ENCODE measurements at regions not wholly inside any gene's neighbourhood (a gene's known extent, or its start where the extent isn't known, plus 50 kb on each side); places are given as distances from the start of the nearest gene placed in this dataset.

DNA sequence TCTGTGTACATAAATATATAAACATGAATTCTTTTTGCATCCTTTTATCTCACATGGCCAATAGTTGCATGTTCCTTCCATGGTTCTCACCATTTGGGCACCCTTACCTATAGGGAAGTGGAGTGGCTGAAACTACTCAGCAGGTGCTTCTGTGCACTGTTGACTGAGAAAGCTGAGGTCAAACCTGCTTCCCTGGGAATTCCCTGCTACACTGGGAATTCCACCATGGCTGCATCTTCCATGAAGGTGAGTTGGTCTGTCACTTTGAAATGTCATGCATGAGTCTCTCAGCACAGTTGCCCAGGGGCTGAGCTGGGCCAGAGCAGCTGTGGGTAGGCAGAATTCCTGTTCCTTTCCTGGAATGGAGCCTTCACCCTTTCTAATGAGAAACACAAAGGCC is 193.8 kb upstream of the PRSS16 start:
- no peak for DNase-seq

- DNase-seq = no peak
Observed at GRCh38 chr6:27056615-27057014, 190.9 kb upstream of the PRSS16 start.

DNA sequence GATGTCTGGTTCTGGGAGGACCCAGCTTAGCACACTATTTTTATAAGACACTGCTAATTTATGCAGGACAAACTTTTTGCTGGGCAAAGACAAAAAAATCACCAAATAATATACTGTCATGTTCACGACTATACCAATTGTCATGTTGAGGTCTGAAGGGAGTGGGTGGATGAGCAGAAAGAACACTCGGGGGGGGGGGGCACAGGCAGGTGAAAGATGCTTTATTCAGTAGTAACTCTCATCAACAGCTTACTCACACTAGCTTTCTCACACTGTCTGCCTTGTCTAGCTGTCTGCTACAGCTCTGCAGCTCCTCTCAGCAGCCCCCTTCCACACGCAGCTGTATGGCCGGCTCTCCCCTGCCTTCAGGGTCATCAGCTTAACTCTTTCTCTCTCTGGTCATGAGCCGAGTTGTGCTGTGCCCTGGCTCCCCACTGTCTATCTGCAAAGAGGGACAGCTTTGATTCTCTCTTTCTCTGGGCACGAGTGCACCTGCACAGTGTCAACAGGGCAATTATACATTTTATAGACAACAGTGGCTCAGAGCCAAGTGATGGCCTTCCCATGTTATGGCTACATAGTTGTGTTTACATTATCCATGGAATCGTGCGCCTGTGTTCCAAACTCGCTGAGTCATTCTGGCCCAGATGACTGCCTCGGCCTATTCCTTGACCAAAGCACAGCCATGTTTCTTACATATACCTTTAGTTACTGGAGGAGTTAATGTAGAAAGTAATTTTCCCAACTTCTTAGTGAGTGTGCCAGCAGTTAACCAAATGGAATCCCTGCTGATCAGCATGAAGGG is 187.7 kb upstream of the PRSS16 start:
- DNase-seq = no peak

GRCh38 chr6:27061235-27061993 is 186.1 kb upstream of the PRSS16 start:
- DNase-seq = no peak

GRCh38 chr6:27062755-27063154 is 184.7 kb upstream of the PRSS16 start:
- DNase-seq = no peak

DNA sequence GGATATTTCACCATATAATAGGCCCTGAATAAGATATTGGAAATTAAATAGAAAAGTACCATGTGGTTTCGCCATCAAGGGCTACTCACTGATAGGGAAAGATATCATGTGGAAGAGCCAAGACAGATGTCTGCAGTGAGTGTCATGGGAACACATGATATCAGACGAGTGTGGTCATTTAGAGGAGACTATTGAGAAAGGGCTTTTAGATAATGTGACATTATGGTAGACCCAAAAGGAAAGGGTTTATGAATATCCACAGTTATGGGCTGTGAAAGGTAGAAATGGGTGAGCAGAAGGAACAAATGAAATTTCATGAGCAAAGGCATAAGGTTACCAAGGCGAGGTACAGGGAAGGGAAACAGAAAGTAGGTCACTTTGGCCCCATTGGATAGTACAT is 182.3 kb upstream of the PRSS16 start:
- DNase-seq = no peak

GRCh38 chr6:27066381-27066780 is 181.1 kb upstream of the PRSS16 start:
- no peak for DNase-seq

GRCh38 chr6:27066802-27067201 is 180.7 kb upstream of the PRSS16 start:
- no peak for DNase-seq

DNA sequence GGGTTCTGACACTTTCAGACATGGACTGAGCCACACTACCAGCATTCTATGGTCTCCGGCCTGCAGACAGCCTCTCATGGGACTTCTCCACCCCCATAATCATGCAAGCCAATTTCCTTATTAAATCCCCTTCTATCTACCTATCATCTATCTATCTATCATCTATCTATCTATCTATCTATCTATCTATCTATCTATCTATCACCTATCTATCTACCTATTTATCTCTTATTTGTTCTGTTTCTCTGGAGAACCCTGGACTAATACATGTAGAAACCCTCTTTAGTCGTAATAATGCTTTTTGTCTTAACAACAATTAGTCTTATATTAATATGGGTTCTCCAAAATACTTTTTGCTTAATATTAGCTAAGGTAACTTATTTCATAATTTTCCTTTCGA is 174.1 kb upstream of the PRSS16 start:
- no peak for DNase-seq

- DNase-seq = no peak
Observed at GRCh38 chr6:27076116-27076515, 171.4 kb upstream of the PRSS16 start.

- peak; percentile 56 for DNase-seq
Observed at GRCh38 chr6:27078734-27079357, 168.7 kb upstream of the PRSS16 start.

- DNase-seq = no peak
Observed at GRCh38 chr6:27081188-27081587, 166.3 kb upstream of the PRSS16 start.

GRCh38 chr6:27081931-27082330 is 165.6 kb upstream of the PRSS16 start:
- DNase-seq = no peak

GRCh38 chr6:27088068-27088467 is 159.4 kb upstream of the PRSS16 start:
- no peak for DNase-seq

DNA sequence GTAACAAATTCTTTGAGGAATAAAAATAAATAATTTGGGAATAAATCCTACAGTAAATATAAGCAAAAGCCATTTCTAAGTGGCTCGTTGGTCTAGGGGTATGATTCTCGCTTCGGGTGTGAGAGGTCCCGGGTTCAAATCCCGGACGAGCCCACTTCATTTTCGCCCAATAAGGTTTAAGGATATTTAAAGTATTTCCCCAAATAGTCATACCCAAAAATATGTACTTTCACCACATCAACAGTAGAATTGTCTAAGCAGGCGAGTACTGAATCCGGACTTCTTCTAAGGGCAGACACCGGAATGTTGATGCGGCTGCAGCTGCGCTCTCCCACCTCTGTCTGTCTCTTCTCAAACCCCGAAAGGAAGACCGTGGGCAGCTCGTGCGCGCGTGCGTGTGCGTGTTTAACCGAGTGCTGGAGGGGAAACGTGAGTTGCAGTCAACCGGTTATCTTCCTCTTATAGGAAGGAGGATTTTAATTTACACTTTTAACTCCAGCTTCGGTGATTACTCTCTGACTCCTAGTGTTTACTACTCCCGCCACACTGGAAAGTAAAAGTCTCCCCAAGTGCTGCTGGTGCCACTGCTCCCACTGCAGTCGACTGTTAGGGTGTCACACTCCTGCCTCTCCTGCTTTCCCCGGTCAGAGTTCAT is 155.7 kb upstream of the PRSS16 start:
- DNase-seq = peak; percentile 74

DNA sequence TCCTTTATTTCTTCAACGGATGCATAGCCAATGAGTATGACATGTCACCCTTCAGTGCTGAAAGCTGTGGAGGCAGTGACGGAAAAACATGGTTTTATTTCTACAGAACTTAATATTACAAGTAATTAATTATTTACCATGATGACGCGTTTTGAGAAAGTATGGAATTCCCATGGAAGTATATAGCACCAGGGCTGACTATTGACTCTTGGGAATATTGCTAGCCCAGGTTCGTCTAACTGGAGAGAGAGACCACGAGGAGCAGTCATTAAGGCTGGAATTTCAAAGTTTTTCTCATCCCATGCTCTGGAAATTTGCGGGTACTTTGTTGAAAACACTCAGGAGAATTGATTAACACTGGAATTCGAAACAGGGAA is 155.2 kb upstream of the PRSS16 start:
- DNase-seq = no peak

DNA sequence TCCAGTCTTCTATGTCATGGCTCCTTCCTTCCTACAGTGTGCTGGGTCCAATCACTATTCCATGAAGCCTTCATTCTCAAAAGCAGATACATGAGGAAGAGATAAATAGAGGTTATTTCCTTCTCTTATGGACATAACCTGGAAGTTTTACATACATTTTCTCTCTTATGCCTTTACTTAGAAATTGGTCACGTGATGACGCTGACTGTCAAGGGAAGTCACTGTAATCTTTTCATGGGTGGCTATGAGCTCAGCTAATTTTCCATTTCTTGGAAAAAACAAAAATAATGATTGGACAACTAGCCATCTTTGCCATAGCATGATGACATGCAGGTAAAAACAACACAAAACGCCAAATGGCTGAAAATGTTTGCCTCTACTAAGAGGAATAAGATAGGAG is 151.6 kb upstream of the PRSS16 start:
- DNase-seq = no peak

GRCh38 chr6:27096834-27097511 is 150.5 kb upstream of the PRSS16 start:
- DNase-seq = peak; percentile 80

DNA sequence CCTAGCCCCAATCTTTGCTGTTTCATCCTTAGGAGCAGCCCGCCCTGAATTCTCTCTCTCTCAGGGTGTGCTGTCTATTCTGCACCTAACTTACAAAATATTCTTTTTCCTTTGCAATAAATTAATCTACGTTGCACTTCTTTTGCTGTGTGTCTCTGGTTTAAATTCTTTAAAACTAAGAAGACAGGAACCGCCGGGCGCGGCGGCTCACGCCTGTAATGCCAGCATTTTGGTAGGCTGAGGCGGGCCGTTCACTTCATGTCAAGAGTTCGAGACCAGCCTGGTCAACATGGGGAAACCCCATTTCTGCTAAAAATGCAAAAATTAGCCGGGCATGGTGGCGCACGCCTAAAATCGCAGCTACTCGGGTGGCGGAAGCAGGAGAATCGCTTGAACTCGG is 148.5 kb upstream of the PRSS16 start:
- no peak for DNase-seq

DNA sequence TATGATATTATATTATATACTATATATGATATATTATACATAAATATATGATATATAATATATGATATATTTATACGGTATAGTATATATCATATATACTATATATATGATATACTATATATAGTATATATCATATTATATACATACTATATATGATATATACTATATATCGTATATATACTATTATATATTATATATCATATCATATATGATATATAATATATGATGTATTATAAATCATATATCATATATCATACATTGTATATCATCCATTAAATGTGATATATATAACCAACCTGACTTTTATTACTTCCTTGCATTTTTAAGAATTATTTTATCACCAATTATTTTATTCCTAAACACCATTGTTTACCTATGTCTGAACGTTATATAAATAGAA is 146.6 kb upstream of the PRSS16 start:
- DNase-seq = no peak

GRCh38 chr6:27101824-27102223 is 145.7 kb upstream of the PRSS16 start:
- DNase-seq = no peak

GRCh38 chr6:27106382-27106781 is 141.1 kb upstream of the PRSS16 start:
- DNase-seq = no peak

DNA sequence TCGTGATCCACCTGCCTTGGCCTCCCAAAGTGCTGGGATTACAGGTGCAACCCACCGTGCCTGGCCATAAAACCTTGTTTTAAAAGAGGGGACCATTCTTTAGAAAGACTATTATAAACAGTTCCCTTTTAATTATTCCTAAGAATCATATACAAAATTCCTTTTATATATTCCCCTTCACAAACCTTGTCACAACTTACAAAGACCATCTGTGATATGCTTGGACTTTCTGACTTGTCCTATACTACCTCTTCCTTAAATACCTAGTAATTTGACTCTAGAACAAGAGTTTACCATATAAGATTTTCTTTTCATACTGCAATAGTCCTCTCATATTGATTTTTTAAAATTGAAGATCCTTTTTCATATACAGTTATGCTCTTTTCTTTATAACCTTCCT is 135.8 kb upstream of the PRSS16 start:
- no peak for DNase-seq

All from activated CD4-positive, alpha-beta T cell treated with anti-CD3 and anti-CD28 coated beads for 48 hours (primary cell).